ENCODE measurements at regions not wholly inside any gene's neighbourhood (a gene's known extent, or its start where the extent isn't known, plus 50 kb on each side); places are given as distances from the start of the nearest gene placed in this dataset.

DNA sequence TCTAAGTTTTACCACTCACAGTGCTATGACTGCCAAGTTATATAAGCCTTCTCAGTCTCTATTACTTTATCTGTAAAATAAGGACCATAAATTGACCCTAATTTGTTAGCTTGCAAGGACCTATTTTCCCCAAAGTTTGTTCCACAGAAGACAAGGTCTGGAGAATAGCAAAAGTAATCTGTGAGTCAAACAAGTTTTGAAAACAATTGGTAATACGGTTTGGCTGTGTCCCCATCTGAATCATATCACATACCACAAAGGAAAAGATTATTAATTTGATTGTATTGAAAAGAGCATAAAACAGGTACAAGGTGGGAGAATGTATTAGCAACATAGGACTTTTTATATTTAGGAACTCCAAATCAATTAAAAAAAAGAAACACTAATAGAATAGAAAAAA lies 124.0 kb upstream of the TARS1 start:
- Histone ChIP-seq H3K4me3 (ENCODE audit: low read depth, low read length) (no peak overlapping the region), H3K9me3 (no peaks in the 10 kb centered on the region), H3K27me3 (no peaks in the 10 kb centered on the region), H3K4me1 (no peaks in the 10 kb centered on the region), H3K36me3 (no peaks in the 10 kb centered on the region)
- DNase-seq, result no peak
- TF ChIP-seq, protein P1, sequence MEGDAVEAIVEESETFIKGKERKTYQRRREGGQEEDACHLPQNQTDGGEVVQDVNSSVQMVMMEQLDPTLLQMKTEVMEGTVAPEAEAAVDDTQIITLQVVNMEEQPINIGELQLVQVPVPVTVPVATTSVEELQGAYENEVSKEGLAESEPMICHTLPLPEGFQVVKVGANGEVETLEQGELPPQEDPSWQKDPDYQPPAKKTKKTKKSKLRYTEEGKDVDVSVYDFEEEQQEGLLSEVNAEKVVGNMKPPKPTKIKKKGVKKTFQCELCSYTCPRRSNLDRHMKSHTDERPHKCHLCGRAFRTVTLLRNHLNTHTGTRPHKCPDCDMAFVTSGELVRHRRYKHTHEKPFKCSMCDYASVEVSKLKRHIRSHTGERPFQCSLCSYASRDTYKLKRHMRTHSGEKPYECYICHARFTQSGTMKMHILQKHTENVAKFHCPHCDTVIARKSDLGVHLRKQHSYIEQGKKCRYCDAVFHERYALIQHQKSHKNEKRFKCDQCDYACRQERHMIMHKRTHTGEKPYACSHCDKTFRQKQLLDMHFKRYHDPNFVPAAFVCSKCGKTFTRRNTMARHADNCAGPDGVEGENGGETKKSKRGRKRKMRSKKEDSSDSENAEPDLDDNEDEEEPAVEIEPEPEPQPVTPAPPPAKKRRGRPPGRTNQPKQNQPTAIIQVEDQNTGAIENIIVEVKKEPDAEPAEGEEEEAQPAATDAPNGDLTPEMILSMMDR (IDR thresholded peaks at IDR 0.05; ENCODE audit: low read depth, low read length), result no peak

DNA sequence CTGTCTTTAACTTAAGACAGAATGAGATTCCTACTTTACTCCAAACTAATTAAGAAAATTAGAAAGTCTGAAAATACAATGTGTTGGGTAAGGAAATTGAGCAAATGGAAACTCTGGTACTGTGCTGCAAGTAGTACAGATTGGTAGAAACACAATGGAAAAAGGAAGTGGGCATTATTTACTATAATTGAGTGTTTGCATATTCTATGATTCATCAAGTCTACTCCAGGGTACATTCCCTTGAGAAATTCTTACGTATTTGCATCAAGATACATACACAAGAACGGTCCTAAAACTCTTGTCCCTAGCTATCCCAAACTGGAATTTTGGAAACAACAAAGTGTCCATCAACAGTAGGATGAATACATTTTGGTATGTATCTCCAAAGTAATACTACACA lies 123.5 kb upstream of the TARS1 start:
- no peaks in the 10 kb centered on the region for H3K27me3 ChIP-seq
- TF ChIP-seq, protein P1 (IDR thresholded peaks at IDR 0.05; ENCODE audit: low read depth, low read length), result no peak
- H3K4me3 ChIP-seq (ENCODE audit: low read depth, low read length), result no peak overlapping the region
- no peaks in the 10 kb centered on the region for H3K4me1 ChIP-seq
- H3K9me3 ChIP-seq, result no peaks in the 10 kb centered on the region
- no peaks in the 10 kb centered on the region for H3K36me3 ChIP-seq
- no peak for DNase-seq

DNA sequence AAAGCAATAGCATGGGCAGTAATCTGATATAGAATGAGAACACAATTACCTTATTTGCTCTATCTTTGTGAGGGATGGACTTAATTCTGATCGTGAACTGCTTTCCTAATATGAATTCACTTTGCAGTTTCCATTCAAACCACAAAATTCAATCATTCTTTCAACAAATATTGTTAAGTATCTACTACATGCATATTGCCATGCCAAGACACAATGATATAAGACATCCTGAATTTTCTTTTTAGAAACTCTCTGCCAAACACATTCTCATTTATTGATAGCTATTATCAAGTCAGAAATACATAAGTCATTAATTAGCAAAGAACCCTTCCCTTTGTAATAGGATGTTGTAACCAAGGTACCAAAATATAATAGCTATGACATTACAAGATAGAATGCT lies 121.6 kb upstream of the TARS1 start:
- TF ChIP-seq, protein P1 (IDR thresholded peaks at IDR 0.05; ENCODE audit: low read depth, low read length), result no peak
- DNase-seq, result no peak
- H3K27me3 ChIP-seq, result no peaks in the 10 kb centered on the region
- no peaks in the 10 kb centered on the region for H3K36me3 ChIP-seq
- H3K9me3 ChIP-seq, result no peaks in the 10 kb centered on the region
- H3K4me1 ChIP-seq, result no peaks in the 10 kb centered on the region
- no peak overlapping the region for H3K4me3 ChIP-seq (ENCODE audit: low read depth, low read length)

DNA sequence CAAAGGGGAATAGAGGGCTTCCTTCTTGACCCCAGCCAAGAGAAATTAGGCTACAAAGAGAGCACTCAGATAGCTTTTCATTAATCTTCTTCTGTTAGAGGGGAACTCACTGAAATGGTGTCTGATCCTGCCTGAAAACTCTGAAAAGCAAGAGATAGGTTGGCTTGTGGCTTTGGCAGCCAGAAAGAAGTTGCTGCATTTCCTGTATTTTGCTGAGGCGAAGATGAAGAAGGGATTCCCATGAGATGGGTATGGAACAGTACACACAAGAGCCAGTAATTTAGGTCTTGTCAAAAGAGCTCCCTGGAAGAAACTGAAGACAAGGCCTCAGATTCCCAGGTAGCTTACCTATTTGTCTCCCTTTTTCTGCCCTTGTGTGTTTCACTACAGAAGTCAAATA lies 120.9 kb upstream of the TARS1 start:
- Histone ChIP-seq H3K36me3 (no peaks in the 10 kb centered on the region), H3K4me1 (no peaks in the 10 kb centered on the region), H3K4me3 (ENCODE audit: low read depth, low read length) (no peak overlapping the region), H3K9me3 (no peaks in the 10 kb centered on the region), H3K27me3 (no peaks in the 10 kb centered on the region)
- DNase-seq, result no peak
- TF ChIP-seq, protein P1 (IDR thresholded peaks at IDR 0.05; ENCODE audit: low read depth, low read length), result no peak

DNA sequence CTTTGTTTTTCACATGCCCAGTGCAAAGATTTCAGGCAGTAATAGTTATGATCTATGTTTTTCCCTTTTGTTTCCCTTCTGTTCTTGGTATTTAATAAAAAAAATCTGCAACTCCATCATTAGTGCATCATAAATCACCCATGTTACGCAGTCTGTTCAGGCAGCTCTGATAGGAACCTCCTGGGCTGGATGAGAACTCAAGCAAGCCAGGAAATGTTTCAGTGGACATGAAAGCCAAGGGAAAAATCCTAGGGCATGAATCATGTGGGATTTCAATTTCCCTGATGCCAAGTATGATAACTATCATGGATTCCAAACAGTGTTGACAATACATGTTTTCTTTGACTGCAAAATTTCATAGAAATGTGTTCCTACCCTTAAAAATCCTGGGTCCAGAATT lies 119.7 kb upstream of the TARS1 start:
- H3K4me1 ChIP-seq, result no peaks in the 10 kb centered on the region
- H3K9me3 ChIP-seq, result no peaks in the 10 kb centered on the region
- no peak for DNase-seq
- H3K36me3 ChIP-seq, result no peaks in the 10 kb centered on the region
- TF ChIP-seq, protein P1 (IDR thresholded peaks at IDR 0.05; ENCODE audit: low read depth, low read length), result no peak
- H3K4me3 ChIP-seq (ENCODE audit: low read depth, low read length), result no peak overlapping the region
- no peaks in the 10 kb centered on the region for H3K27me3 ChIP-seq

DNA sequence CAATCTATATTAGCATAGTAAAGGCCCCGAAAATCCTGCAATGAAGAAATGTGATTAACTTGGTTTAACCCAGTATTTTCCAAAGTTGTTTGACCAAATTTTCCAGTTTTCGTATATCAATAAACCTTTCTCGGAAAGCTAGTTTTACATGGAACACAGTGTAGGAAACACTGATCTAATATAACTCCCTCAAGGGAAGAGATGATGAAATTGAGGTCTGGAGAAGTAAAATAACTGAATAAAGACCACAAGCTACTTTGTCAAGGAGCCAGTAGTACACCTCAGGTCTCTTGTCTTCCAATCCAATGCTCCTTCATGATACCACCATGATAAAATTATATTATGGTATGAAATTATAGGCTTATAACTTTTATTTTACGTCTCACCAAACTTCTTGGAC lies 118.1 kb upstream of the TARS1 start:
- H3K9me3 ChIP-seq, result no peaks in the 10 kb centered on the region
- TF ChIP-seq, protein P1 (IDR thresholded peaks at IDR 0.05; ENCODE audit: low read depth, low read length), result no peak
- no peaks in the 10 kb centered on the region for H3K36me3 ChIP-seq
- DNase-seq, result no peak
- H3K27me3 ChIP-seq, result no peaks in the 10 kb centered on the region
- H3K4me1 ChIP-seq, result no peaks in the 10 kb centered on the region
- H3K4me3 ChIP-seq (ENCODE audit: low read depth, low read length), result no peak overlapping the region
